Neural cell (in vitro differentiated cells): ENCODE measurements at regions not wholly inside any gene's neighbourhood (a gene's known extent, or its start where the extent isn't known, plus 50 kb on each side); places are given as distances from the start of the nearest gene placed in this dataset.

Experiments used
- EZH2 ChIP-seq: fragments of 200-600, 300-800 bp; shearing (Covaris generic), sonication (generic); IDR thresholded peaks from 2 replicates; pipeline ENCODE4 v1.6.1; 2014; ENCODE audit warnings: antibody characterized with exemption, low read length, borderline replicate concordance, mild to moderate bottlenecking; ENCODE audit not compliant: insufficient read depth, poor library complexity, severe bottlenecking
- TF ChIP-seq, protein P1 (sequence below): fragments of 450-650 bp; IDR thresholded peaks from 2 replicates; pipeline ENCODE4 v1.5.1; 2014; ENCODE audit warnings: antibody characterized with exemption, mild to moderate bottlenecking, moderate library complexity; ENCODE audit not compliant: poor library complexity, severe bottlenecking

DNA sequence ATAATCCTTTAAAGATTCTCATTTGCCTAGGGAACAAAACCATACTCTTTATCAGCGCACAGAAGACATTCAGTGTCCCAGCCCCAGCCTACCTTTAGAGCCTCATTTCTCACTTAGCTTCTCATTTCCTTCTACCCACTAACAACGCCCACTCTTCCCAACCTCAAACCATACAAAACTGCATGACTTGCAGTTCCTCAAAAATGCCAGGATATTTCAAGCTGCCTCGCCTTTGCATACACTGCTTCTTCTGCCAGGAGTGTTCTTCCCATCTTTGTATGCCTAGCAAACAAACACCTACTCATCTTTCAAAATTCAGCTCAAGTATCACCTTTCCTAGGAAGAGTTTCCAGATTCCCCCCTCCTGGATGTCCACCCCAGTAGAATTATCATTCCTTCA lies 129.9 kb upstream of the ADGRL3 start:
- TF ChIP-seq EZH2: no peak
- TF ChIP-seq, protein P1, sequence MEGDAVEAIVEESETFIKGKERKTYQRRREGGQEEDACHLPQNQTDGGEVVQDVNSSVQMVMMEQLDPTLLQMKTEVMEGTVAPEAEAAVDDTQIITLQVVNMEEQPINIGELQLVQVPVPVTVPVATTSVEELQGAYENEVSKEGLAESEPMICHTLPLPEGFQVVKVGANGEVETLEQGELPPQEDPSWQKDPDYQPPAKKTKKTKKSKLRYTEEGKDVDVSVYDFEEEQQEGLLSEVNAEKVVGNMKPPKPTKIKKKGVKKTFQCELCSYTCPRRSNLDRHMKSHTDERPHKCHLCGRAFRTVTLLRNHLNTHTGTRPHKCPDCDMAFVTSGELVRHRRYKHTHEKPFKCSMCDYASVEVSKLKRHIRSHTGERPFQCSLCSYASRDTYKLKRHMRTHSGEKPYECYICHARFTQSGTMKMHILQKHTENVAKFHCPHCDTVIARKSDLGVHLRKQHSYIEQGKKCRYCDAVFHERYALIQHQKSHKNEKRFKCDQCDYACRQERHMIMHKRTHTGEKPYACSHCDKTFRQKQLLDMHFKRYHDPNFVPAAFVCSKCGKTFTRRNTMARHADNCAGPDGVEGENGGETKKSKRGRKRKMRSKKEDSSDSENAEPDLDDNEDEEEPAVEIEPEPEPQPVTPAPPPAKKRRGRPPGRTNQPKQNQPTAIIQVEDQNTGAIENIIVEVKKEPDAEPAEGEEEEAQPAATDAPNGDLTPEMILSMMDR: no peak
